Smooth muscle cell (in vitro differentiated cells): ENCODE measurements at regions not wholly inside any gene's neighbourhood (a gene's known extent, or its start where the extent isn't known, plus 50 kb on each side); places are given as distances from the start of the nearest gene placed in this dataset.
A peak's percentile ranks its signal among the peaks of the same experiment; 100 is the strongest.

Source experiments
- DNase-seq: peaks from one replicate; lab custom pipeline; 2025; ENCODE audit not compliant: unreplicated experiment; lab: John Stamatoyannopoulos, UW
- H2AFZ ChIP-seq: fragments of 200-600 bp; sonication (generic); 2 replicates; pipeline ENCODE4 v1.6.0; 2016; ENCODE audit warnings: antibody characterized with exemption, low read depth, mild to moderate bottlenecking
- H3F3A ChIP-seq: fragments of 200-600 bp; sonication (generic); 2 replicates; pipeline ENCODE4 v1.6.0; 2017; ENCODE audit warnings: antibody characterized with exemption, low read depth
- H3K27ac ChIP-seq: fragments of 200-600 bp; sonication (generic); 2 replicates; pipeline ENCODE4 v1.5.1; 2016; ENCODE audit warnings: low read depth, mild to moderate bottlenecking
- H3K27me3 ChIP-seq: fragments of 200-600 bp; sonication (generic); 2 replicates; pipeline ENCODE4 v1.6.1; 2016; ENCODE audit warnings: low read depth, mild to moderate bottlenecking
- H3K36me3 ChIP-seq: fragments of 200-600 bp; sonication (generic); 2 replicates; pipeline ENCODE4 v1.5.1; 2016; ENCODE audit warnings: low read depth
- H3K4me1 ChIP-seq: fragments of 200-600 bp; sonication (generic); 2 replicates; pipeline ENCODE4 v1.5.1; 2016; ENCODE audit warnings: low read depth
- H3K4me2 ChIP-seq: fragments of 200-600 bp; sonication (generic); 2 replicates; pipeline ENCODE4 v1.6.0; 2016; ENCODE audit warnings: mild to moderate bottlenecking
- H3K4me3 ChIP-seq: fragments of 200-600 bp; sonication (generic); 2 replicates; pipeline ENCODE4 v1.5.1; 2016; ENCODE audit warnings: mild to moderate bottlenecking
- H3K79me2 ChIP-seq: fragments of 200-600 bp; sonication (generic); 2 replicates; pipeline ENCODE4 v1.6.0; 2016; ENCODE audit warnings: low read depth, mild to moderate bottlenecking
- H3K9ac ChIP-seq: fragments of 200-600 bp; sonication (generic); 2 replicates; pipeline ENCODE4 v1.6.0; 2016; ENCODE audit warnings: low read depth
- H3K9me3 ChIP-seq: fragments of 200-600 bp; sonication (generic); replicated peaks from 2 replicates; pipeline ENCODE4 v1.5.1; 2016; ENCODE audit warnings: low read depth
- H4K20me1 ChIP-seq: fragments of 200-600 bp; sonication (generic); 2 replicates; pipeline ENCODE4 v1.6.0; 2016; ENCODE audit warnings: low read depth
- CTCF ChIP-seq: fragments of 200-600 bp; sonication (generic); IDR thresholded peaks from 2 replicates; pipeline ENCODE4 v1.5.1; 2017; ENCODE audit warnings: borderline replicate concordance, mild to moderate bottlenecking, antibody characterized with exemption; ENCODE audit not compliant: insufficient read depth, poor library complexity, severe bottlenecking
- WGBS: methylation state at CpG from one replicate; pipeline ENCODE4 v1.1.7; 2016; ENCODE audit warnings: low lambda C conversion rate; 5-methylcytosine and 5-hydroxymethylcytosine counted together

- Histone ChIP-seq H3K9me3 (no peaks in the 10 kb centered on the region), H2AFZ (no peak overlapping the region), H3K4me1 (no peaks in the 10 kb centered on the region), H3K36me3 (no peaks in the 10 kb centered on the region), H3F3A (peaks cover 8% of the 10 kb centered on the region), H3K9ac (no peak overlapping the region), H3K79me2 (no peaks in the 10 kb centered on the region), H3K27ac (no peak overlapping the region), H3K27me3 (no peaks in the 10 kb centered on the region), H4K20me1 (no peaks in the 10 kb centered on the region), H3K4me2 (peak overlapping the region; percentile 9), H3K4me3 (no peak overlapping the region)
- no peak for TF ChIP-seq CTCF
- DNase-seq: no peak
Observed at GRCh38 chr16:79971237-79971572, 370.7 kb upstream of the MAF start.

GRCh38 chr16:79970551-79971236, 370.2 kb upstream of the MAF start:
- H4K20me1 ChIP-seq: no peaks in the 10 kb centered on the region
- H3K9ac ChIP-seq: no peak overlapping the region
- H3K27ac ChIP-seq: peak overlapping the region; percentile 13
- no peaks in the 10 kb centered on the region for H3K79me2 ChIP-seq
- DNase-seq: no peak
- H2AFZ ChIP-seq: no peak overlapping the region
- no peaks in the 10 kb centered on the region for H3K27me3 ChIP-seq
- H3F3A ChIP-seq: peaks cover 8% of the 10 kb centered on the region
- H3K4me2 ChIP-seq: peak overlapping the region; percentile 9
- H3K4me3 ChIP-seq: no peak overlapping the region
- 28% methylated on average over 10 of the region's 10 CpGs for WGBS
- no peaks in the 10 kb centered on the region for H3K4me1 ChIP-seq
- TF ChIP-seq CTCF: no peak
- H3K9me3 ChIP-seq: no peaks in the 10 kb centered on the region
- H3K36me3 ChIP-seq: no peaks in the 10 kb centered on the region

GRCh38 chr16:79970087-79970486, 369.6 kb upstream of the MAF start:
- peak overlapping the region; percentile 17 for H2AFZ ChIP-seq
- H3K27ac ChIP-seq: no peak overlapping the region
- H3K4me1 ChIP-seq: no peaks in the 10 kb centered on the region
- H3K9ac ChIP-seq: no peak overlapping the region
- TF ChIP-seq CTCF: no peak
- no peaks in the 10 kb centered on the region for H3K27me3 ChIP-seq
- no peaks in the 10 kb centered on the region for H3K36me3 ChIP-seq
- H4K20me1 ChIP-seq: no peaks in the 10 kb centered on the region
- DNase-seq: no peak
- no peak overlapping the region for H3K4me3 ChIP-seq
- no peaks in the 10 kb centered on the region for H3K79me2 ChIP-seq
- peaks cover 8% of the 10 kb centered on the region for H3F3A ChIP-seq
- peak overlapping the region; percentile 9 for H3K4me2 ChIP-seq
- no peaks in the 10 kb centered on the region for H3K9me3 ChIP-seq
- whole genome bisulfite sequencing: 68% methylated on average over 3 of the region's 3 CpGs

- H3K79me2 ChIP-seq: no peaks in the 10 kb centered on the region
- H3K4me2 ChIP-seq: no peak overlapping the region
- no peaks in the 10 kb centered on the region for H3K27me3 ChIP-seq
- no peak overlapping the region for H3K9ac ChIP-seq
- no peak for TF ChIP-seq CTCF
- no peak for DNase-seq
- no peaks in the 10 kb centered on the region for H3K4me1 ChIP-seq
- H3K36me3 ChIP-seq: no peaks in the 10 kb centered on the region
- H3K9me3 ChIP-seq: no peaks in the 10 kb centered on the region
- H2AFZ ChIP-seq: no peak overlapping the region
- H4K20me1 ChIP-seq: no peaks in the 10 kb centered on the region
- 97% methylated on average over 5 of the region's 5 CpGs for WGBS
- peaks cover 8% of the 10 kb centered on the region for H3F3A ChIP-seq
- no peak overlapping the region for H3K4me3 ChIP-seq
- no peak overlapping the region for H3K27ac ChIP-seq
Observed at GRCh38 chr16:79969458-79969857, 368.9 kb upstream of the MAF start.
